Prostate gland (tissue), 2 donors: ENCODE measurements at regions not wholly inside any gene's neighbourhood (a gene's known extent, or its start where the extent isn't known, plus 50 kb on each side); places are given as distances from the start of the nearest gene placed in this dataset.

Experiments
- DNase-seq: peaks from one replicate; pipeline ENCODE4 v3.0.0-alpha.2; 2019; ENCODE audit warnings: low spot score
- H3K27ac ChIP-seq, 2 donors: fragments of 200-600 bp; sonication (generic); 2 replicates each; pipeline ENCODE4 v1.5.1; 2017 to 2019
- H3K27me3 ChIP-seq: fragments of 200-600 bp; sonication (generic); replicated peaks from 2 replicates; pipeline ENCODE4 v1.5.1; 2019; ENCODE audit not compliant: insufficient read depth
- H3K36me3 ChIP-seq, 2 donors: fragments of 200-600 bp; sonication (generic); 1 replicate in 1 of 2; 2 replicates in 1 of 2; pipeline versions ENCODE4 v1.5.1 to v1.8.1; 2017 to 2019
- H3K4me1 ChIP-seq: fragments of 200-600 bp; sonication (generic); replicated peaks from 2 replicates; pipeline ENCODE4 v1.5.1; 2019
- H3K4me3 ChIP-seq, 2 donors: fragments of 200-600 bp; sonication (generic); 2 replicates each; pipeline ENCODE4 v1.5.1; 2017 to 2019
- H3K9me3 ChIP-seq: fragments of 200-600 bp; sonication (generic); 2 replicates; pipeline ENCODE4 v1.5.1; 2017
- POLR2A ChIP-seq: fragments of 450-650 bp; IDR thresholded peaks from one replicate; pipeline ENCODE4 v1.6.1; 2016; ENCODE audit warnings: antibody characterized with exemption, mild to moderate bottlenecking
- POLR2AphosphoS5 ChIP-seq: sonication (generic); formaldehyde crosslinking; IDR thresholded peaks from one replicate; pipeline ENCODE4 v1.6.1; 2017; ENCODE audit warnings: antibody characterized with exemption
- WGBS: methylation state at CpG from one replicate; pipeline ENCODE4 v1.1.5; 2018; 5-methylcytosine and 5-hydroxymethylcytosine counted together
- intact Hi-C: fragments of 100-400 bp; cut with DNase I; formaldehyde crosslinking; loops from one replicate; pipeline ENCODE4 v1.14.2; 2022
- TF ChIP-seq, protein P1 (sequence below), 4 experiments: fragments of 200-600 bp in 2 of 4; fragments of 450-650 bp in 2 of 4; sonication (generic) in 2 of 4; IDR thresholded peaks; 1 replicate in 3 of 4; 2 replicates in 1 of 4; pipeline ENCODE4 v1.5.1; 2016 to 2019; ENCODE audit warnings: antibody characterized with exemption in 4 of 4, mild to moderate bottlenecking in 2 of 4, moderate library complexity in 2 of 4

DNA sequence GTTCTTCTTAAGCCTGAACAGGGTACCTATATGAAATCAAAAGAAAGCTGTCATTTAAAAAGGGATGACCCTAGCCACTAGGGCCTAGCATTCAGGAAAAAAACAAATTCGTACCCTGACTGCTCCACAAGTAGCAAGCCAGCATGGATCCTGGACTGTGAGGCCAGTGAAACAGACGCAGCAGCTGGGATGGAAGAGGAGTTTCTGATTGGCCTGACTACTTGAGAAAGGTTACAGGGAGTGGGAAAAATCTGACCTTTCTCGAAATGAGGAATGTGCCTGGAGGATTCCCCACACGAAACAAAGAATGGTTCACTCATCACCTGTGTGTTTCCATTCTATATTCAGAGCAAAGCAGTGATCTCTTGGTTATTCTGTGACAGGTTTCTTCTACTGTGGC is 87.6 kb upstream of the JADE1 start:
- 71% methylated on average over 4 of the region's 4 CpGs for WGBS
- Histone ChIP-seq H3K27ac (no peak overlapping the region), H3K36me3 (no peaks in the 10 kb centered on the region), H3K27me3 (no peaks in the 10 kb centered on the region), H3K4me1 (no peaks in the 10 kb centered on the region), H3K4me3 (no peak overlapping the region), H3K9me3 (no peaks in the 10 kb centered on the region)
- no peak for DNase-seq
- intact Hi-C loops = no loop called here
- no peak for TF ChIP-seq POLR2AphosphoS5
- TF ChIP-seq, protein P1, sequence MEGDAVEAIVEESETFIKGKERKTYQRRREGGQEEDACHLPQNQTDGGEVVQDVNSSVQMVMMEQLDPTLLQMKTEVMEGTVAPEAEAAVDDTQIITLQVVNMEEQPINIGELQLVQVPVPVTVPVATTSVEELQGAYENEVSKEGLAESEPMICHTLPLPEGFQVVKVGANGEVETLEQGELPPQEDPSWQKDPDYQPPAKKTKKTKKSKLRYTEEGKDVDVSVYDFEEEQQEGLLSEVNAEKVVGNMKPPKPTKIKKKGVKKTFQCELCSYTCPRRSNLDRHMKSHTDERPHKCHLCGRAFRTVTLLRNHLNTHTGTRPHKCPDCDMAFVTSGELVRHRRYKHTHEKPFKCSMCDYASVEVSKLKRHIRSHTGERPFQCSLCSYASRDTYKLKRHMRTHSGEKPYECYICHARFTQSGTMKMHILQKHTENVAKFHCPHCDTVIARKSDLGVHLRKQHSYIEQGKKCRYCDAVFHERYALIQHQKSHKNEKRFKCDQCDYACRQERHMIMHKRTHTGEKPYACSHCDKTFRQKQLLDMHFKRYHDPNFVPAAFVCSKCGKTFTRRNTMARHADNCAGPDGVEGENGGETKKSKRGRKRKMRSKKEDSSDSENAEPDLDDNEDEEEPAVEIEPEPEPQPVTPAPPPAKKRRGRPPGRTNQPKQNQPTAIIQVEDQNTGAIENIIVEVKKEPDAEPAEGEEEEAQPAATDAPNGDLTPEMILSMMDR (IDR thresholded peaks at IDR 0.05) = no peak

DNA sequence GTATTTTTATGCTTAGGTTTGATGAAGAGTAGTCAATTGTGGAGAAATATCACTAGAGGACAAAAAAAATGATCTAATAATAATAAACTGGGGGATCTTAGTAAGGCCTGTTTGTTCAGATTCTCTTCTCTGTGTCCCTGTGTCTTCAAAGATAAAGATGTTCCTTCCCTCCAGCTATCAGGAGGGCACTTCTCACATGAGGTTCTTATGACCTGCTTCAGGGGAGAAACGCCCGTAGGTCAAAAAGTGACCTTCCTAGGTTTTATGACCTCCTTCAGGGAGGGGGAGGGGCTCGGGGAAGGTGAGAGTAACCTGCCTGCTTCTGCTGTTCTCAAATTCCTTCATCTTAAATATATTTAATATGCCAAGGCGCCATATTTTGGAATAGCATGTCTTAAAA is 89.2 kb upstream of the JADE1 start:
- Histone ChIP-seq H3K4me3 (no peak overlapping the region), H3K27me3 (no peaks in the 10 kb centered on the region), H3K4me1 (no peaks in the 10 kb centered on the region), H3K27ac (no peak overlapping the region), H3K9me3 (no peaks in the 10 kb centered on the region), H3K36me3 (no peaks in the 10 kb centered on the region)
- WGBS = 90% methylated on average over 4 of the region's 4 CpGs
- intact Hi-C loops = no loop called here
- TF ChIP-seq POLR2AphosphoS5 = no peak
- TF ChIP-seq, protein P1 (IDR thresholded peaks at IDR 0.05) = no peak
- TF ChIP-seq POLR2A = no peak
- no peak for DNase-seq

DNA sequence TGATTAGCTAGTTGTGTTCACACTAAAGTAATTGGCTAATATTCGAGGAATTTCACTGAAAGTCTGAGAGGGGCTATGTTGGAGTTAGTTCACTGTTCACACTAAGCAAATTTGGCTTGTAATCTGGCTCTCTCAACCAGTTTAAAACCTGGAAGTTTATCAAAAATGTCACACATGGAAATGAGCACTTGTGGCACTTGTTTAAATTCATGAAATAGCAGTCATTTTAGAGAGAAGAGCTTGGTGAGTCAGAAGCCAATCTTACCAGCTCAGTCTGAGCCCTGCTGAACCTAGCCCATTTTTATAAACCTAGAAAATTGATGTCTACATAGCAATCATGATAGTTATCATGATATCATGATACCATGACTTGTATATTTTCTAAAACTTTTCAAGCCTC is 90.7 kb upstream of the JADE1 start:
- no peaks in the 10 kb centered on the region for H3K9me3 ChIP-seq
- no peak overlapping the region for H3K4me3 ChIP-seq
- no peaks in the 10 kb centered on the region for H3K36me3 ChIP-seq
- no peaks in the 10 kb centered on the region for H3K27me3 ChIP-seq
- H3K4me1 ChIP-seq = no peaks in the 10 kb centered on the region
- intact Hi-C loops = loop anchor here (5.0 kb wide), 1 partner anchor 56 kb away; no protein-coding TSS in a partner anchor
- WGBS = 56% methylated on average over 1 of the region's 1 CpG
- TF ChIP-seq POLR2AphosphoS5 = no peak
- TF ChIP-seq, protein P1 (IDR thresholded peaks at IDR 0.05) = no peak
- TF ChIP-seq POLR2A = no peak
- no peak for DNase-seq
- no peak overlapping the region for H3K27ac ChIP-seq

DNA sequence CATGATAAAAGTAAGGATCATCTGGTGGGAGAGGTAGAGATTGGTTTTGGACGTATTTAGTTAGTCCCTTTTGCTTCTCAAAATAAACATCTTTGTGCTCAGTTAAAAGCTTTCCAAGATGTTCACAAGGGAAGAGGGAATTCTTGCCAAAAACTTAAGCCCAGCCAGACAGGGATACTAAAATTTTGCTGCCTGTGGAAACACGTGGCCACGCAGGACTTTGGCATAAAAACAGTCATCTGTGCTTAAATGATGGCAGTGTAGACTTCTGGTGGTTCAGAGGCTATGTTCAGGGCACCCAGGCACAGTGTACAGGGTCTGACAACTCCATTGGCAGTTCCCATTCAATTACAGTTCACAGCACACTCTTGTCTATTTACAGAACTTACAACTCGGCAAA is 93.2 kb upstream of the JADE1 start:
- no peak overlapping the region for H3K4me3 ChIP-seq
- peak; percentile 14 for TF ChIP-seq POLR2AphosphoS5
- no peak for TF ChIP-seq POLR2A
- 17% methylated on average over 4 of the region's 4 CpGs for WGBS
- intact Hi-C loops = loop anchor here (5.0 kb wide), 1 partner anchor 54 kb away; no protein-coding TSS in a partner anchor
- H3K9me3 ChIP-seq = no peaks in the 10 kb centered on the region
- DNase-seq = no peak
- H3K27me3 ChIP-seq = no peaks in the 10 kb centered on the region
- H3K4me1 ChIP-seq = no peaks in the 10 kb centered on the region
- no peaks in the 10 kb centered on the region for H3K36me3 ChIP-seq
- no peak overlapping the region for H3K27ac ChIP-seq

DNA sequence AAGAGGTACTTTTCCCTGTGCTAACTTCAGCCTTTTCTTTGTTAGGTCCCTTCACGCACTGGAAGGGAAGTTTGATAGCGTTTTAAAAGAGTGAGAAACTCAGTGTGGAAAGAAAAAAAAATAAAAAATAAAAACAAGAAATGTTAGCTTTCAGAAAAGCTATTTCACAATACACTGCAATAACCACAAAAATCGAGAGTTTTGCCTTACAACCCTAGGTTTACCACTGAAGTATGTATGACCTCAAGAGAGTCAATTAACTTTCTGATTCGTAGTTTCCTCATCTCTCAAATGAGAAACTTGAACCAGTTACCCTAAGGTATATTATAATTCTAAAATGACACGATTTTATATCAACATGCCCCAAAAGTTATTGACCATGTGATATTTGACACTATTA is 93.9 kb upstream of the JADE1 start:
- no peak overlapping the region for H3K27ac ChIP-seq
- no peaks in the 10 kb centered on the region for H3K9me3 ChIP-seq
- no peaks in the 10 kb centered on the region for H3K36me3 ChIP-seq
- H3K27me3 ChIP-seq = no peaks in the 10 kb centered on the region
- DNase-seq = no peak
- 93% methylated on average over 5 of the region's 5 CpGs for WGBS
- no peaks in the 10 kb centered on the region for H3K4me1 ChIP-seq
- TF ChIP-seq POLR2AphosphoS5 (no peak), POLR2A (no peak)
- TF ChIP-seq, protein P1 (IDR thresholded peaks at IDR 0.05) = no peak
- intact Hi-C loops = loop anchor here (5.0 kb wide), 1 partner anchor 53 kb away; no protein-coding TSS in a partner anchor
- no peak overlapping the region for H3K4me3 ChIP-seq
